RWPE2 (cell line): ENCODE measurements at regions not wholly inside any gene's neighbourhood (a gene's known extent, or its start where the extent isn't known, plus 50 kb on each side); places are given as distances from the start of the nearest gene placed in this dataset.
A peak's percentile ranks its signal among the peaks of the same experiment; 100 is the strongest.

Experiments
- ATAC-seq: fragments of 200-7000 bp; cut with Tn5 transposase; 3 replicates; pipeline ENCODE4 v1.9.1; 2021; ENCODE audit warnings: low read depth
- DNase-seq: peaks from one replicate; pipeline ENCODE4 v3.0.0-alpha.2; 2020; ENCODE audit warnings: low spot score
- H3K27ac ChIP-seq: fragments of 450-650 bp; 2 replicates; pipeline ENCODE4 v1.5.1; 2017; ENCODE audit warnings: mild to moderate bottlenecking; ENCODE audit not compliant: poor library complexity, severe bottlenecking
- H3K27me3 ChIP-seq: fragments of 250-450 bp; sonication (Bioruptor Pico); 2 replicates; pipeline ENCODE4 v1.5.1; 2021; ENCODE audit warnings: mild to moderate bottlenecking, moderate library complexity; ENCODE audit not compliant: insufficient read depth, poor library complexity, severe bottlenecking
- H3K36me3 ChIP-seq: fragments of 250-450 bp; sonication (Bioruptor Pico); 2 replicates; pipeline ENCODE4 v1.5.1; 2020; ENCODE audit warnings: low read depth, mild to moderate bottlenecking, moderate library complexity
- H3K4me1 ChIP-seq: fragments of 250-450 bp; sonication (Bioruptor Pico); 2 replicates; pipeline ENCODE4 v1.5.1; 2021; ENCODE audit warnings: mild to moderate bottlenecking, moderate library complexity; ENCODE audit not compliant: insufficient read depth, poor library complexity, severe bottlenecking
- H3K4me3 ChIP-seq: fragments of 250-450 bp; sonication (Bioruptor Pico); 2 replicates; pipeline ENCODE4 v1.5.1; 2021; ENCODE audit warnings: mild to moderate bottlenecking, moderate library complexity; ENCODE audit not compliant: severe bottlenecking
- H3K9me3 ChIP-seq: fragments of 250-450 bp; sonication (Bioruptor Pico); 2 replicates; pipeline ENCODE4 v1.5.1; 2021; ENCODE audit warnings: mild to moderate bottlenecking, moderate library complexity; ENCODE audit not compliant: severe bottlenecking
- TF ChIP-seq, protein P1 (sequence below): fragments of 450-650 bp; IDR thresholded peaks from one replicate; pipeline ENCODE4 v1.5.1; 2017; ENCODE audit warnings: mild to moderate bottlenecking, moderate library complexity; ENCODE audit not compliant: poor library complexity, severe bottlenecking

DNA sequence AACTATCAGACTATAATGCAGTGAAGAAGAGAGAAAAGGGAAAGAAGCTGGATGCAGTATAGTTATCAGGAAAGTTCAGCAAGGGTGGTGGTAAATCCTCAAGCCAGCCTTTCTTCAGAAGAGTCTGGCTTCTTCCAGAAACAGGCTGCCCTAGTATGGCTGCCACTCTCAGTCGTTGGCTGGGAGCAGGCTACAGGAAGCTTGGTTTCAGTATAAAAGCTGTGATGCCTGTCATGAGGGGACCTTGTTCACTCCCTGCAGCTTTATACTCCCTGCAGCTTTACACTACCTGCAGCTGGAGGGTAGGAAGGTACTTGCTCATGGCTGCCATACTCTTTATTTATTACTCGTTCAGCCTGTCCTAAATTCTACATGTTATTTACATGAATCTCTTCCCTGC lies 63.3 kb upstream of the ARHGAP18 start:
- peaks cover 3% of the 10 kb centered on the region for H3K9me3 ChIP-seq
- H3K4me3 ChIP-seq: no peak overlapping the region
- H3K4me1 ChIP-seq: no peaks in the 10 kb centered on the region
- 0 out of 2 replicates have a peak, but pooled peaks cover 3% of the 10 kb centered on the region for H3K36me3 ChIP-seq
- TF ChIP-seq, protein P1, sequence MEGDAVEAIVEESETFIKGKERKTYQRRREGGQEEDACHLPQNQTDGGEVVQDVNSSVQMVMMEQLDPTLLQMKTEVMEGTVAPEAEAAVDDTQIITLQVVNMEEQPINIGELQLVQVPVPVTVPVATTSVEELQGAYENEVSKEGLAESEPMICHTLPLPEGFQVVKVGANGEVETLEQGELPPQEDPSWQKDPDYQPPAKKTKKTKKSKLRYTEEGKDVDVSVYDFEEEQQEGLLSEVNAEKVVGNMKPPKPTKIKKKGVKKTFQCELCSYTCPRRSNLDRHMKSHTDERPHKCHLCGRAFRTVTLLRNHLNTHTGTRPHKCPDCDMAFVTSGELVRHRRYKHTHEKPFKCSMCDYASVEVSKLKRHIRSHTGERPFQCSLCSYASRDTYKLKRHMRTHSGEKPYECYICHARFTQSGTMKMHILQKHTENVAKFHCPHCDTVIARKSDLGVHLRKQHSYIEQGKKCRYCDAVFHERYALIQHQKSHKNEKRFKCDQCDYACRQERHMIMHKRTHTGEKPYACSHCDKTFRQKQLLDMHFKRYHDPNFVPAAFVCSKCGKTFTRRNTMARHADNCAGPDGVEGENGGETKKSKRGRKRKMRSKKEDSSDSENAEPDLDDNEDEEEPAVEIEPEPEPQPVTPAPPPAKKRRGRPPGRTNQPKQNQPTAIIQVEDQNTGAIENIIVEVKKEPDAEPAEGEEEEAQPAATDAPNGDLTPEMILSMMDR: no peak
- no peaks in the 10 kb centered on the region for H3K27me3 ChIP-seq
- ATAC-seq (no peak), DNase-seq (no peak)
- no peak overlapping the region for H3K27ac ChIP-seq

DNA sequence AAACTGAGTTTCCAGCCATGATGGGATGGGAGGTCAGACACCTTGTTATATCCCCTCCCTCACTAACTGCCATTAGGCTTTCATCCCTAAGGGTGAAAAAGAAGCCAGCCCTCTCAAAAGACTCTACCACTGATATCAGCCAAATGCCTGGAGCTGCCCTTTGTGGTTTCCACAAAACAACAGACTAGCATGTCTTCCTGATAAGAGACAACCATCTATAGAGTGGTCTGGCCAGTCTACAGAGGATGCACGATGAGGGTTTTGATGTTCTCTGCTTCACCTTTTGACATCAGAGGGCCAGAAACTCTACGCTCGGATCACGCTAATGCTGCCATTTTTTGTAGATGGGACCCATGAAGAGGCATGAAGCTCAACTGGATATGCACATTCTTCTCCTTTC lies 61.7 kb upstream of the ARHGAP18 start:
- Histone ChIP-seq H3K27ac (no peak overlapping the region), H3K4me3 (no peak overlapping the region), H3K4me1 (no peaks in the 10 kb centered on the region), H3K9me3 (no peaks in the 10 kb centered on the region), H3K27me3 (no peaks in the 10 kb centered on the region), H3K36me3 (0 out of 2 replicates have a peak, but pooled peaks cover 3% of the 10 kb centered on the region)
- TF ChIP-seq, protein P1: no peak
- no peak for DNase-seq
- no peak for ATAC-seq

DNA sequence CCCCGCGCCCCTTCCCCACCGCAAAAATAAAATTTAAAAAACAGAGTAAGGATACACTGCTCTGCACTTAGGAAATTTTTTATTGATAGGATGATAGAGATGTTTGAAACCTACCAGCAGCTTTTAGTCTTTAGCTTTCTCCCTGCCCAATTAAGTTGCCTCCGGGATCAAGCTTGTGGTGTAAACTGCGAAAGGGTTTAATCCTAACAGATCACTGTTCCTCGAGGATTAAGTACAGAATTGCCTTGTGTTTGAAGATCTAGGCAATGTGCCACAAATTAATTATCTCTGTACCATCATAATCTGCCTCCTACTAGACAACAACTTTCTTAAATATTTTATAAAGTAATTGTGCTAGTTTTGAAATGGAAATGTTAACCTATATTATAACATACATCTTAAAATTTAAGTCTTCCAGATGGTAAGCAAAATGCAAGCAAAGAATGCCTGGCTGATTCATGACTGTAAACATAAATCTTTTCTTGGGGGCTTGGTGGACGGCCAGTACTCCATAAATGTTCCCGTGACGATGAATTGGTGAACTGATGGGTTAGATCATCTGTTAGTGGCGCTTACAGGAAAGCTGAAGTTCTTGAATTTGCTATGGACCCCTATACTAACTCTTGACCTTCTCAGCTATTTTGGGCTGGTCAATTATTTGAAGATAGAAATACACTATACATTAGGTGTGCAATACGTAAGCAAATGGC lies 58.0 kb upstream of the ARHGAP18 start:
- Histone ChIP-seq H3K4me1 (no peaks in the 10 kb centered on the region), H3K27ac (no peak overlapping the region), H3K36me3 (no peaks in the 10 kb centered on the region), H3K27me3 (no peaks in the 10 kb centered on the region), H3K9me3 (no peaks in the 10 kb centered on the region), H3K4me3 (peak overlapping the region; percentile 35)
- ATAC-seq: no peak
- TF ChIP-seq, protein P1: no peak
- DNase-seq: no peak

DNA sequence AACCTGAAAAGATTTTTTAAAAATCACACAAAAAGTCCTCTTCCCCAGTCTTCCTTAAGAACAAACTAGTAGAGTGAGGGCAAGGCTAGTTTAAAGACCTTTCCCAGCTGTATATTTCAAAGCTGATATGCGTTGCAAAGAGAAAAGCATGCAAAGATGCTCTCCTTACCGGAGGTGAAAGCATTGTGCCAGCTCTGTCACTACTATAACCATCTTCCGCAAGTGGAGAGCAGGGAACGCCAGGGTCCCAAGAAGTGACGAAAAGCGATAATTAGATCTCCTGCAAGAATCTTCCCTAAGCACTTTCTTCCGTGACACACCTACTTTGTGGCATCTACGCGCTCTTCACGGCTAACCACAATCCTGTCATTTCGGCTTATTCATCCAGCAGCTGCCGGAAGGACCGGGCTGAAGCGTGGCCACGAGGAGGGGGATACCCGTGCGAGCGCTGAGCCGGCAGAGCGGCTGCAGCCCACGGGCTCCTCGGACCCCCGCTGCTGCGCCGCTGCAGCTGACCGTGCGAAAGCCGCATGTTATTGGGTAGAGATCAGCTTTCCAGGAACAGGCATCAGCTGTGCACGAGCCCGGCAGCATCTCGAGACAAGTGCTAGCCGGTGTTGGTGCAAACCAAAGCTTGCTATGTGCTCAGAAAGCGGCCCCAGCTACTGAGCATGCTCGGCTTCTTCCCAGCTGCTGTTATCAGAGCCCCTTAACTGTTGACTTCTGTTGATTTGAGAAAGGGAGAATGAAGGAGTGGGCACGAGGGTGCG lies 57.2 kb upstream of the ARHGAP18 start:
- Histone ChIP-seq H3K4me3 (peak overlapping the region; percentile 35), H3K27ac (no peak overlapping the region), H3K27me3 (no peaks in the 10 kb centered on the region), H3K9me3 (no peaks in the 10 kb centered on the region), H3K4me1 (no peaks in the 10 kb centered on the region), H3K36me3 (no peaks in the 10 kb centered on the region)
- ATAC-seq (peak; percentile 85), DNase-seq (no peak)
- TF ChIP-seq, protein P1: no peak
